NCI-H524 treated with DMSO at 0.1 percent for 48 hours (cell line): ENCODE measurements at regions not wholly inside any gene's neighbourhood (a gene's known extent, or its start where the extent isn't known, plus 50 kb on each side); places are given as distances from the start of the nearest gene placed in this dataset.

Experiments
- DNase-seq: peaks from one replicate; lab custom pipeline; 2025; lab: John Stamatoyannopoulos, UW

- no peak for DNase-seq
Observed at GRCh38 chr5:4313138-4313537, 717.5 kb downstream of the IRX1 start.

GRCh38 chr5:4319478-4320128 lies 724.0 kb downstream of the IRX1 start:
- no peak for DNase-seq

DNA sequence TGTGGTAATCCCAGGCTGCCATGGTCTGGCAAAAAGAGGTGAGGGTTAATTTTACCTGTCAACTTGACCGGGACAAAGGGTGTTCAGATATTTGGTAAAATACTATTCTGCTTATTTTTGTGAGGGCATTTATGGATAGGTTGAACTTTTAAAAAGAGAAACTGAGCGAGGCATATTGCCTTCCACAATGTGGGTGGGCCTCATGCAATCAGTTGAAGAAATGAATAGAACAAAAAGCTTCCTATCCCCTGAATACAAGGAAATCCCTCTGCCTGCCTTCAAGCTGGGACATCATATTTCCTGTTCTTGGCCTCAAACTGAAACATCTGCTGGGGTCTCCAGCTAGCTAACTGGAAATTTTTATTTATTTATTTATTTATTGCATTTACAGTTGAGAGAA lies 734.7 kb downstream of the IRX1 start:
- DNase-seq, result no peak

DNA sequence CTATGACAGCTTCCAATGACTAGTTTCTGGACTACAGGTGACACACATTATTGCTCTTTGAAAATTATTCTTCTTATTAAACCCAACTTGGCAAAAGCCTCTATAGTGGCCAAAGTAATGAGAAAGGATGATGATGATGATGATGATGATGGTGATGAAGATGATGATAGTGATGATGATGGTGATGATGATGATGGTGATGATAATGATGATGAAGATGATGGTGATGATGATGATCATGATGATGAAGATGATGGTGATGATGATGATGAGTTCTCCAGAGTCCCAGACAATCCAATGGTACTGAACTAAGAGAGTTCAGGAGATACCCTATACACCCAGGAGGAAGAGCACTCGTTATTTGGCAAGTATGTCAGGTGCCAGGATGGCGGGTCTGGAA lies 739.4 kb downstream of the IRX1 start:
- DNase-seq, result no peak

GRCh38 chr5:4337519-4337918 lies 741.9 kb downstream of the IRX1 start:
- no peak for DNase-seq

- no peak for DNase-seq
Observed at GRCh38 chr5:4339949-4340348, 744.3 kb downstream of the IRX1 start.

GRCh38 chr5:4345850-4346249 lies 750.2 kb downstream of the IRX1 start:
- no peak for DNase-seq

- DNase-seq, result no peak
Observed at GRCh38 chr5:4348423-4348822, 752.8 kb downstream of the IRX1 start.

DNA sequence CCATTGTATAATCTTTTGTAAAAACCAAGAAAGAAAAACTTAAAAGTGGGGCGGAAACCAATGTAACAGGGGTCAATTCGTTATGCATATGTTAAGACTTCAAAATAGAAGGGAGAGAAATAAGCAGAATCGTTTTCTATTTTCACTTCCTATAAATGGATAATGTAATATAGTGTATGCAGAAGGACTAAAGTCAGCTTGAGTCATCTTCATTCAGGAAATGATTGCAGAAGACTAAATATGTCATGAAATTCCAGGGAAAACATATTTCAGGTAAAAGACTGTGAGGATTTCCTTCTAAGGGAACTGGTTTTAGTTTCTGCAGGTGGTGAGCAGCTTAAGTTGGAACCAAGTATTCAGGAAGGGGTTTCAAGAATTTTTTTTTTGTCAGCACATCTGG lies 753.3 kb downstream of the IRX1 start:
- DNase-seq, result no peak

- no peak for DNase-seq
Observed at GRCh38 chr5:4356201-4356600, 760.6 kb downstream of the IRX1 start.

DNA sequence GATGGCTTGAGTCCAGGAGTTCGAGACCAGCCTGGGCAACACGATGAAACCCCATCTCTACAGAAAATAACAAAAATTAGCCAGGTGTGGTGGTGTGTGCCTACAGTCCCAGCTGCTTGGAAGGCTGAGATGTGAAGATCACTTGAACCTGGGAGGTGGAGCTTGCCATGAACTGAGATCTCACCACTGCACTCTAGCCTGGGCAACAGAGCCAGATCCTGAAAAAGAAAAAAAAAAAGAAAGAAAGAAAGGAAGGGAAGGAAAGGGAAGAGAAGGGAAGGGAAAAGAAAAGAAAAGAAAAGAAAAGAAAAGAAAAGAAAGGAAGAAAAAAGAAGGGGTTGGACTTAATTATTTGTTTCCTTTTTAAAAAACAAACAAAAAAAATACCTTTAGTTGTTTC lies 764.2 kb downstream of the IRX1 start:
- DNase-seq, result no peak

DNA sequence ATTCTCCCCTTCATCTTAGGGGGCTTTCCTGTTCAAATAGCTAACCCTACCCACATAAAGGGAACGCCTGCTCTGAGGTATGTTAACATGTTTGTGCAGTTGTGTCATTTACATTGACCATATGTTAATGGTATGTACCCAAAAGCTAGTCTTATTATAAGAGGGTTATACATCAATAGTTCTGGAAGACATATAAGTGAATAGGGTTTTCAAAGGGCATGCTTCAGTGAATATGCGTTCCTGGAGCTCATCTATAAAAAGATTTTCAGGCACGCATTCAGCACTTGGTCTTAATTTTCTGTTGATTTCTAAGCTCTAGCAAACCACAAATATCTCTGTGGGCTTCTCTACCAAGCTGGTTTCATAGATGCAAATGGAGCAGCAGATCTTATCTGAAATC lies 766.1 kb downstream of the IRX1 start:
- DNase-seq, result no peak

DNA sequence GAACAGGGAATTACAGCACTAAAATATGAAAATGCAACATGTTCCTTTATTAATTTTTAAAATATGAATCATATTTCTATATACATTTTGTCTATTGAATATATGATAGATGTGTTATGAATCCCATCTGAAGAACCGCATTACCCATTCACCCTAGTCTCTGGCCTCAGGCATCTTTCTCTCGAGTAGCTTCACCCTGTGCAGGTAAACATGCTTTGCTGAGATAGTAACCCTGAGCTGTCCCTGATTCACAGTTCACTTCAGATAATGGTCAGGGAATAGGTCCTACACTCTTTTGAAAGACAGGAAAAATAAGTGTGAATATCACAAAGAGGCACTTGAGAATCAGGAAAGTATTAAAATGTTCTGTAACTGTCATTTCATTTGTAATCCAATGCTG lies 766.8 kb downstream of the IRX1 start:
- no peak for DNase-seq

DNA sequence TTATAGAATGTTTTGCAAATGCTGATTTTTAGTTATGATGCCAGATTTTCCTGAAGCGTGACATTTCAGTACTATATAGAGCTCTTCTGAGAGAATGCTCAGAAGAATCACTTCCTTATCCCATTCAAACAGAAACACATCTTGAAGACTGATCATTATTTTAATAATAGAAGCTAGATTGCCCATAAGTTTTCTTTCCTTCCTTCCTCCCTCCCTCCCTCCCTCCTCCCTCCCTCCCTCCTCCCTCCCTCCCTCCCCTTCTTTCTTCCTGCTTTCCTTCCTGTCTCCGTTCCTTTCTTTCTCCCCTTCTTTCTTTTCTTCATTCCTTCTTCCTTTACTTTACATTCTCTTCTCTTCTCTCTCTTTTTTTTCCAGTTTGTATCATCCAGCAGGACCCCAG lies 767.4 kb downstream of the IRX1 start:
- DNase-seq, result no peak

DNA sequence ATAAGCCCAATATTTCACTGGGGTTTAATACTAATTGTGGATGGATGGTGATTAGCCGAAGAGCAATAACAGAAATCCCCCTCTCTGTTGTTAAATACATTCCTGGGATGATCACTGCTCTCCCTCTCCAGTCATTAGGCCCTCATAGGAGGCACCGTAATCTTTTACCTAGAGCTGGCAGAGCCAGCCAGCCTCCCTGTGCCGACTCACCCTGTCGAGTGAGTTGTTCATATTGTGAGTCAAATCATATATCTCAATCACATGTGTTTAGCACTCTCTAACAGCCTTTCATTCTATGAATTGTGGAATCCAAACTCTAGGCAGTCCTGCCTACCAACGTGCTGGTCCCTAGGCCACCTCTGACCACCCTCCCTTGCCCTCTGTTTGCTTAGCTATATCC lies 771.0 kb downstream of the IRX1 start:
- no peak for DNase-seq

GRCh38 chr5:4370218-4370617 lies 769.9 kb upstream of the ADAMTS16 start:
- no peak for DNase-seq

DNA sequence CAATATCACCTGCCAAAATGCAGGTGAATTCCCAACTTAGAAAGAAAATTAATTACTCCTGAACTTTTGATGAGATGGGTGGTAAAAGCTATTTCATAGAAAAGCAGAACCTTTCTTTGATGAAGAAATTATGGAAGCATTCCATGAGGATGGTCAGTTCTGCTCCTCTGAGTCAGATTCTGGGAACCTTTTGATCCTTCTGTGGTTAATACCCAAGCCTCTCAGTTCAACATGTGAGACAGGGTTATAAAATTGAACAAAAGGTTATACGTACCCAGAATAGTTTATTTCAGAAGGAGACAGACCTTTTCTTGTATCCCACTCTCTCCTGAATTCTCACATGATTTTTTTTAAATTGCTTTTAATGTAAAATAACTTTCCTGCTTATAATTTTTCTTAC lies 767.6 kb upstream of the ADAMTS16 start:
- no peak for DNase-seq

GRCh38 chr5:4373051-4373820 lies 766.9 kb upstream of the ADAMTS16 start:
- no peak for DNase-seq

DNA sequence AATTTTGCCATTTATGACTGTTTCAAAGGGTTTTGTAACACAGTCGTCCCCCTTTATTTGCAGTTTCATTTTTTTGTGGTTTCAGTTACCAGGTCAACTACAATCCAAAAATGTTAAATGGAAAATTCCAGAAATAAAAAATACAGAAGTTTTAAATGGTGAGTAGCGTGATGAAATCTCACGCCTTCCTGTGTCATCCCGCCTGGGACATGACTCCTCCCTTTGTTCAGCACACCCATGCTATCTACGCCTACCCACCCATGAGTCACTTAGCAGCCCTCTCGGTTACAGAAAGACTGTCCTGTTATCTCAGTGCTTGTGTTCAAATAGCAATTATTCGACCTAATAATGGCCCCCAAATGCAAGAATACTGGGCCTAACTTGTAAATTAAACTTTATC lies 765.3 kb upstream of the ADAMTS16 start:
- DNase-seq, result no peak

- DNase-seq, result no peak
Observed at GRCh38 chr5:4375640-4376039, 764.5 kb upstream of the ADAMTS16 start.

DNA sequence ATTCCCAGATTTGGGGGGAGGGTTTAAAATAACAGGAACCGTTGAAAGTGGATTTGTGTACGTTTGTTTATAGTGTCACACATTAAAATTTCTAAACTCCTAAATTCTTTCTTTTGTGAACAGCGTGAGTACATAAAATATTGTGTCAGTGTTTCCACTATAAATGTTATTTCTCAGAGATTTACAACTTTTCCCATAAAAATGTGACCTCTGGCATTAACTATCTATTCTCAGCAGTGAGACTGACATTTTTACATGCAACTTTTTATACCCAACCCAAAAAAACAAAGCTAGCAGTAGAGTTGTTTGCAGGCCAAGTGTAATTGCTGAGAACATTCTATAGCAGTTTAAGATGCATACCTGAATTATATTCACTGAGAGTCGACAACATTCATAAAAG lies 757.0 kb upstream of the ADAMTS16 start:
- no peak for DNase-seq

DNA sequence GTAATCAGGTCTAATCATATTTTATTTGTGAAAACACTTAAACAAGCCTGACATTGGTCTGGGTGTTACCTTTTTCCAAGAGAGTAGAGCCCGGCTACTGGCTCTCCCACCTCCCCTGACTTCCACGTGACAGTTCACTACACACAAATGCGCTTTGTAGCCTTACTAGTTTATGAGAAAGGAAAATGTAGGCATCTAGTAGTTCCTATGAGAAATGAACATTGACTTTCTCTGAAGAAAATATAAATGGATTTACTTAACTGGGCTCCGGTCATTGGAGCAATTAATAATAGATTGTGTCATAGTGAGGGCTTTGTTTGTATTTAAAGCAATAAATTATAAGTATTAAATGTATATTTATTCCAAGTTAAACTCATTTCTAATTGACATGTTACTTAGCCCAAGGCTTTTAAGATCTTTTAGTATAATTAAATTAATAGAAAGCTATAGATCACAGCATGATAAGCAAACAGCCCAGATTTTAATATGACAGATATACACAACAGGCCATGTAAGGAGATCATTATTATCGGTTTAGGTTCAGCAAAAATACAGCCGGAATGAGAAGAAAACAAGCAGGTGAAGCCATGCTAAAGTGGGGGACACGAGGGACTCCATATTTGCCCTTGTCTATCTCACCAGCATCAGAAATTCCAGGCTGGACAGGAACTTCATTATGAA lies 756.5 kb upstream of the ADAMTS16 start:
- no peak for DNase-seq

GRCh38 chr5:4384649-4385048 lies 755.5 kb upstream of the ADAMTS16 start:
- no peak for DNase-seq
